ENCODE measurements at regions not wholly inside any gene's neighbourhood (a gene's known extent, or its start where the extent isn't known, plus 50 kb on each side); places are given as distances from the start of the nearest gene placed in this dataset.

DNA sequence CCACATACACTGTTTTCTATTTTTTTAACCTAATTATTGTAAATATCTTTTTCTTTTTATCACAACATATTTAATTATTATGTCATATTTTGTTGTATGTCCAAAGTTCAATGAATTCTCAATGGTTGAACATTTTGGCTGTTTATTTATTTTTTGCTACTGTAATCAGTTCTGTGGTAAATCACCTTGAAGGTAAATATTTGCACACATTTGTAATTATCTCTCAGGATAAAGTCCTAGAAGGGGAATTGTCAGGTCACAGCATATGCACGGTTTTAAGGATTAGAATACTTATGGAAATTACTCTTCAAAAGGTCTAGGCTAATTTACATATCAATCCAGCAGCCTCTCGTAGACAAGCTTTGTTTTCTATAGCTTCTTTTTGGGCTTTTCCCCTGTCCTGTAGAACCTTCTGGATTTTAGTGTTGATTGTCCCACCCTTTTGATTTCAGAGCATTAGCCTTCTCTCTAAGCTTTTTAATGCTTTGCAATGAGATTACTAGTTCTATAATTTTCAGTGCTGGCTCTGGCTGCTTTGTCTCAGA, 362.6 kb downstream of the KCNRG start:
- TF ChIP-seq CTCF (IDR thresholded peaks at IDR 0.05; ENCODE audit: low read length) (no peak), EZH2 (IDR thresholded peaks at IDR 0.05; ENCODE audit: borderline replicate concordance, low read length) (no peak)

All from OCI-LY1 (cell line).